ENCODE measurements at regions not wholly inside any gene's neighbourhood (a gene's known extent, or its start where the extent isn't known, plus 50 kb on each side); places are given as distances from the start of the nearest gene placed in this dataset.

GRCh38 chr12:67425394-67425793, 156.2 kb downstream of the CAND1 start:
- no peaks in the 10 kb centered on the region for H3K27me3 ChIP-seq (ENCODE audit: insufficient read depth, low read depth, low read length)
- H3K27ac ChIP-seq (ENCODE audit: low read length): no peak overlapping the region
- H3K9me3 ChIP-seq (ENCODE audit: low read length): no peaks in the 10 kb centered on the region

DNA sequence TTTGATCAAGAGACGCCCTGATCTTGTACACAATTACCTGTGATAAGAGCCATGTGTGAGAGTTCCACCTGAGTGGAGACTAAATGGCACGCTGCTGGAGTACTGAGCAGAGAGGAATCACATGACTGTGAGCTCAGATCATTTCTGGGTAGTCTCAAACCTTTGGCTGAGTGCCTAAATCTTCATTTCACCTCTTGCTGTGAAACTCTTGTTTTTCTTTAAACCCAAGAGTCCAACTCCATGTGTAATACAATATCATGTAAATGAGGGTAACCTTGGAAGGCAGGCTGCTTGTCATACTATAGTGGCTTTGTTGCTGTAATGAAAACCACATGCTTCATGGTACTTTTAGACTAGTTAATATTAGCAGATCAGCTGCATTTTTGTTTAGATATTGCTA, 156.9 kb downstream of the CAND1 start:
- no peak overlapping the region for H2AFZ ChIP-seq (ENCODE audit: low read depth, low read length)
- H3K27ac ChIP-seq (ENCODE audit: low read length): no peak overlapping the region
- H3K4me2 ChIP-seq (ENCODE audit: low read length): no peak overlapping the region
- no peaks in the 10 kb centered on the region for H3K9me2 ChIP-seq (ENCODE audit: insufficient read depth, low read length)
- no peaks in the 10 kb centered on the region for H4K20me1 ChIP-seq (ENCODE audit: insufficient read depth)
- no peak overlapping the region for H3K9ac ChIP-seq (ENCODE audit: low read length)
- TF ChIP-seq, protein P1, sequence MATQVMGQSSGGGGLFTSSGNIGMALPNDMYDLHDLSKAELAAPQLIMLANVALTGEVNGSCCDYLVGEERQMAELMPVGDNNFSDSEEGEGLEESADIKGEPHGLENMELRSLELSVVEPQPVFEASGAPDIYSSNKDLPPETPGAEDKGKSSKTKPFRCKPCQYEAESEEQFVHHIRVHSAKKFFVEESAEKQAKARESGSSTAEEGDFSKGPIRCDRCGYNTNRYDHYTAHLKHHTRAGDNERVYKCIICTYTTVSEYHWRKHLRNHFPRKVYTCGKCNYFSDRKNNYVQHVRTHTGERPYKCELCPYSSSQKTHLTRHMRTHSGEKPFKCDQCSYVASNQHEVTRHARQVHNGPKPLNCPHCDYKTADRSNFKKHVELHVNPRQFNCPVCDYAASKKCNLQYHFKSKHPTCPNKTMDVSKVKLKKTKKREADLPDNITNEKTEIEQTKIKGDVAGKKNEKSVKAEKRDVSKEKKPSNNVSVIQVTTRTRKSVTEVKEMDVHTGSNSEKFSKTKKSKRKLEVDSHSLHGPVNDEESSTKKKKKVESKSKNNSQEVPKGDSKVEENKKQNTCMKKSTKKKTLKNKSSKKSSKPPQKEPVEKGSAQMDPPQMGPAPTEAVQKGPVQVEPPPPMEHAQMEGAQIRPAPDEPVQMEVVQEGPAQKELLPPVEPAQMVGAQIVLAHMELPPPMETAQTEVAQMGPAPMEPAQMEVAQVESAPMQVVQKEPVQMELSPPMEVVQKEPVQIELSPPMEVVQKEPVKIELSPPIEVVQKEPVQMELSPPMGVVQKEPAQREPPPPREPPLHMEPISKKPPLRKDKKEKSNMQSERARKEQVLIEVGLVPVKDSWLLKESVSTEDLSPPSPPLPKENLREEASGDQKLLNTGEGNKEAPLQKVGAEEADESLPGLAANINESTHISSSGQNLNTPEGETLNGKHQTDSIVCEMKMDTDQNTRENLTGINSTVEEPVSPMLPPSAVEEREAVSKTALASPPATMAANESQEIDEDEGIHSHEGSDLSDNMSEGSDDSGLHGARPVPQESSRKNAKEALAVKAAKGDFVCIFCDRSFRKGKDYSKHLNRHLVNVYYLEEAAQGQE (IDR thresholded peaks at IDR 0.05; ENCODE audit: borderline replicate concordance): no peak
- TF ChIP-seq MXI1 (conservative IDR thresholded peaks at IDR 0.05; ENCODE audit: poor library complexity, severe bottlenecking) (no peak), SMC3 (conservative IDR thresholded peaks at IDR 0.05; ENCODE audit: poor library complexity) (no peak), POLR2AphosphoS5 (IDR thresholded peaks at IDR 0.05) (no peak), EP300 (conservative IDR thresholded peaks at IDR 0.05; ENCODE audit: poor library complexity, severe bottlenecking) (no peak), EZH2 (IDR thresholded peaks at IDR 0.05; ENCODE audit: borderline replicate concordance, insufficient read depth, low read length, poor library complexity, severe bottlenecking) (no peak), CTCF (IDR thresholded peaks at IDR 0.05; ENCODE audit: poor library complexity, severe bottlenecking) (no peak), RAD21 (conservative IDR thresholded peaks at IDR 0.05) (no peak), TAF1 (IDR thresholded peaks at IDR 0.05; ENCODE audit: low read depth) (no peak)
- no peaks in the 10 kb centered on the region for H3K79me2 ChIP-seq (replicated peaks; ENCODE audit: insufficient read depth, low read length)
- no peaks in the 10 kb centered on the region for H3K36me3 ChIP-seq (ENCODE audit: insufficient read depth, low read length)
- H3K27me3 ChIP-seq (ENCODE audit: insufficient read depth, low read depth, low read length): no peaks in the 10 kb centered on the region
- H3K4me3 ChIP-seq (ENCODE audit: low read length): no peak overlapping the region
- H3F3A ChIP-seq (ENCODE audit: insufficient read depth, low read length, poor library complexity, severe bottlenecking): no peaks in the 10 kb centered on the region
- no peaks in the 10 kb centered on the region for H3K9me3 ChIP-seq (ENCODE audit: low read length)

More at GRCh38 chr12:67425394-67425793, 156.2 kb downstream of the CAND1 start:
- no peak overlapping the region for H2AFZ ChIP-seq (ENCODE audit: low read depth, low read length)
- H3K36me3 ChIP-seq (ENCODE audit: insufficient read depth, low read length): no peaks in the 10 kb centered on the region
- TF ChIP-seq CTCF (IDR thresholded peaks at IDR 0.05; ENCODE audit: poor library complexity, severe bottlenecking) (no peak), TAF1 (IDR thresholded peaks at IDR 0.05; ENCODE audit: low read depth) (no peak), EP300 (conservative IDR thresholded peaks at IDR 0.05; ENCODE audit: poor library complexity, severe bottlenecking) (no peak), SMC3 (conservative IDR thresholded peaks at IDR 0.05; ENCODE audit: poor library complexity) (no peak), POLR2AphosphoS5 (IDR thresholded peaks at IDR 0.05) (no peak), EZH2 (IDR thresholded peaks at IDR 0.05; ENCODE audit: borderline replicate concordance, insufficient read depth, low read length, poor library complexity, severe bottlenecking) (no peak), RAD21 (conservative IDR thresholded peaks at IDR 0.05) (no peak), MXI1 (conservative IDR thresholded peaks at IDR 0.05; ENCODE audit: poor library complexity, severe bottlenecking) (no peak)
- TF ChIP-seq, protein P1 (IDR thresholded peaks at IDR 0.05; ENCODE audit: borderline replicate concordance): no peak
- no peaks in the 10 kb centered on the region for H3K9me2 ChIP-seq (ENCODE audit: insufficient read depth, low read length)
- no peak overlapping the region for H3K4me3 ChIP-seq (ENCODE audit: low read length)
- H3K4me2 ChIP-seq (ENCODE audit: low read length): no peak overlapping the region
- no peaks in the 10 kb centered on the region for H3K79me2 ChIP-seq (replicated peaks; ENCODE audit: insufficient read depth, low read length)
- H3F3A ChIP-seq (ENCODE audit: insufficient read depth, low read length, poor library complexity, severe bottlenecking): no peaks in the 10 kb centered on the region
- H4K20me1 ChIP-seq (ENCODE audit: insufficient read depth): no peaks in the 10 kb centered on the region
- H3K9ac ChIP-seq (ENCODE audit: low read length): no peak overlapping the region

Measured in neural cell (in vitro differentiated cells).